Fibroblast of mammary gland (primary cell): ENCODE measurements at regions not wholly inside any gene's neighbourhood (a gene's known extent, or its start where the extent isn't known, plus 50 kb on each side); places are given as distances from the start of the nearest gene placed in this dataset.

Experiments
- DNase-seq: peaks from one replicate; pipeline ENCODE4 v3.0.0-alpha.2; 2010; ENCODE audit warnings: low read depth
- H3K4me3 ChIP-seq: 2 replicates; pipeline ENCODE4 v1.5.1; 2011; ENCODE audit warnings: low read depth, mild to moderate bottlenecking, low read length, moderate library complexity; ENCODE audit not compliant: control insufficient read depth
- CTCF ChIP-seq: conservative IDR thresholded peaks from 2 replicates; pipeline ENCODE4 v1.5.1; 2011; ENCODE audit warnings: low read depth, low read length, inconsistent platforms; ENCODE audit not compliant: control insufficient read depth, insufficient read depth

DNA sequence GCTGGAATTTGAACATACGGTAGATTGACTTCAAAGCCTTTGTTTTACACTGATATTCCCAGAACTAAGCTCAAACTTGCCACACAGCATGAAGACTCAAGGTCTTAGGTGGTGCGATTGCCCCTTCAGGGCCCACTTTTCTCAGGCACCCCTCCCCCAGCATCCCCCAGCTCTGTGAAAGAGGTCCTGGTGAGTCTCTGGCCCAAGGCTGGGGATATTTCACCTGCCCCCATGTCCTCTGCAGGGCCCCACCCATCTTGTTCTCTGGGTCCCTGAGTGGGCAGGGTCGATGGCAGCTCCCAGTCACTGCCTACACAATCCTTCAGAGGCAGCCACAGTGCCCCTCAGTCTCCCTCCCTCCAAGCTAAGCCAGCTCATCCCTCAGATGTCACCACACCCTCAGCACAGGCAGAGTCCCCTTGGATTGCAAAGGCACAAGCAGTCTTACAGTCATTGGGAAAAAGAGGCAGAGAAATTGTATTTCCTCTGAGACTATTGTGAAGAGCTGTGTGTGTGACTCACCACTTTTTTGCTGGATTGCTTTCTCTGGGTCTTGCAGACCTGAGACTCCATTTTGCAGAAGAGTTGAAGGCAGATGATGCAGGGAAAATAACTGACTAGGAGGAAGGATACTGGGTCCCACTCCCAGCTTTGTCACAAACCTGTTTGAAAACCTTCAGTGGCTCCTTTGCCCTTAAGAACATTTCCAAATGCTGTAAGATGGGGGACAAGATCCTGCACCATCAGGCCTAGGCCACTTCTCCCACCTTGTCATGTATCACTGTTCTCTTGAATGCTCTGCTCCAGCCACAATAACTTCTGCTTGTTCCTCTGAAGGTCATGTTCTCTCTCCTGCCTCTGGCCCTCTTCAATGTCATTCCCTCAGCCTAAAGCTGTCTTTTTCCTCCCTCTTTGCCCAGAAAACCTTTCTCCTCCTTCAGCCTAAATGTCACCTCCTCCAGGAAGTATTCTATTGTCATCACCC, 119.1 kb upstream of the GRIK3 start:
- no peak for TF ChIP-seq CTCF
- DNase-seq = no peak
- no peak overlapping the region for H3K4me3 ChIP-seq

DNA sequence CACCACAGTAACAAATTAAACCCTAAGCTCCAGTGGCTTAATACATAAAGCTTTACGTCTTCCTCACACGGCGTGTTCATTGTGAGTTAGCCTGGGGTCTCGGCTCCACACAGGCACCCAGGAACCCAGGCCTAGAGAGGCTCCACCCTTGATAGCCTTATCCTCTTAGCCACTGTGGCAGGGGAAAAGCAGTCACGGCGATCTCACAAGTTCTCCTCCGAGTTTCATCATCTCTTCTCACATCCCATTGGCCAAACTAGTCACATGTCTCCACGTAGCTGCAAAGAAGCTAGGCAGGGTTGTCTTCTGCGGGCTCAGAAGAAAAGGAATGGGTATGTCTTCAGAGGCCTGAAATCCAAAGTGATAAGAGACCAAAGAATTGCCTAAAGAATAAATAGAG, 122.3 kb upstream of the GRIK3 start:
- TF ChIP-seq CTCF = no peak
- no peak for DNase-seq
- H3K4me3 ChIP-seq = no peak overlapping the region

- no peak for DNase-seq
- no peak for TF ChIP-seq CTCF
- H3K4me3 ChIP-seq = no peak overlapping the region
Measured at GRCh38 chr1:37157634-37158033, 123.3 kb upstream of the GRIK3 start.

GRCh38 chr1:37158113-37158749, 123.9 kb upstream of the GRIK3 start:
- no peak for DNase-seq
- TF ChIP-seq CTCF = no peak
- H3K4me3 ChIP-seq = no peak overlapping the region

GRCh38 chr1:37159102-37159501, 124.8 kb upstream of the GRIK3 start:
- TF ChIP-seq CTCF = no peak
- DNase-seq = no peak
- H3K4me3 ChIP-seq = no peak overlapping the region

- H3K4me3 ChIP-seq = no peak overlapping the region
- no peak for TF ChIP-seq CTCF
- no peak for DNase-seq
Measured at GRCh38 chr1:37161171-37161570, 126.9 kb upstream of the GRIK3 start.

- TF ChIP-seq CTCF = no peak
- DNase-seq = no peak
- H3K4me3 ChIP-seq = no peak overlapping the region
Measured at GRCh38 chr1:37162059-37162458, 127.7 kb upstream of the GRIK3 start.
